GM23338 (cell line): ENCODE measurements at regions not wholly inside any gene's neighbourhood (a gene's known extent, or its start where the extent isn't known, plus 50 kb on each side); places are given as distances from the start of the nearest gene placed in this dataset.

ENCODE experiments used
- CREB1 ChIP-seq: fragments of 250-450 bp; sonication (Bioruptor Pico); IDR thresholded peaks from 2 replicates; pipeline ENCODE4 v1.5.0; 2020; ENCODE audit warnings: low read depth, mild to moderate bottlenecking, moderate library complexity
- CTCF ChIP-seq, 2 experiments: fragments of 200-600 bp in 1 of 2; sonication (generic) in 1 of 2; conservative IDR thresholded peaks; 2 replicates each; pipeline versions ENCODE4 v1.5.1 to v1.6.1; 2016 to 2017; ENCODE audit warnings: antibody characterized with exemption in 2 of 2, low read depth in 2 of 2, mild to moderate bottlenecking in 2 of 2, moderate library complexity in 1 of 2
- ETS1 ChIP-seq: IDR thresholded peaks from 2 replicates; pipeline ENCODE4 v1.6.1; 2016; ENCODE audit warnings: antibody characterized with exemption
- EZH2 ChIP-seq: fragments of 200-600 bp; sonication (generic); IDR thresholded peaks from one replicate; pipeline ENCODE4 v1.8.0; 2017; ENCODE audit warnings: antibody characterized with exemption, mild to moderate bottlenecking, low read depth; ENCODE audit not compliant: unreplicated experiment
- EZH2phosphoT487 ChIP-seq: fragments of 200-600 bp; sonication (generic); IDR thresholded peaks from one replicate; pipeline ENCODE4 v1.8.1; 2018; ENCODE audit warnings: antibody characterized with exemption; ENCODE audit not compliant: unreplicated experiment
- JUNB ChIP-seq: IDR thresholded peaks from one replicate; pipeline ENCODE4 v1.6.1; 2016; ENCODE audit warnings: antibody characterized with exemption; ENCODE audit not compliant: unreplicated experiment
- NANOG ChIP-seq: IDR thresholded peaks from 2 replicates; pipeline ENCODE4 v1.6.1; 2016; ENCODE audit warnings: antibody characterized with exemption, borderline replicate concordance
- POLR2AphosphoS5 ChIP-seq: IDR thresholded peaks from 2 replicates; pipeline ENCODE4 v1.6.1; 2016; ENCODE audit warnings: antibody characterized with exemption, low read depth
- REST ChIP-seq: IDR thresholded peaks from one replicate; pipeline ENCODE4 v1.6.1; 2018; ENCODE audit warnings: antibody characterized with exemption; ENCODE audit not compliant: unreplicated experiment

GRCh38 chr4:36665985-36666527 lies 384.6 kb downstream of the DTHD1 start:
- TF ChIP-seq CTCF (conservative IDR thresholded peaks at IDR 0.05; ENCODE audit: low read depth in 2 of 2) = no peak
- no peak for TF ChIP-seq POLR2AphosphoS5
- TF ChIP-seq REST = no peak
- no peak for TF ChIP-seq ETS1
- no peak for TF ChIP-seq CREB1 (CRISPR knock-in tag)
- TF ChIP-seq NANOG = no peak
- no peak for TF ChIP-seq EZH2phosphoT487
- TF ChIP-seq EZH2 = no peak
- no peak for TF ChIP-seq JUNB
